CD14-positive monocyte (primary cell): ENCODE measurements at regions not wholly inside any gene's neighbourhood (a gene's known extent, or its start where the extent isn't known, plus 50 kb on each side); places are given as distances from the start of the nearest gene placed in this dataset.

ENCODE experiments used
- DNase-seq, 3 donors: peaks; one replicate each; pipeline ENCODE4 v3.0.0-alpha.2; 2011 to 2022
- H2AFZ ChIP-seq: 2 replicates; pipeline ENCODE4 v1.6.0; 2012; ENCODE audit warnings: mild to moderate bottlenecking, low read depth, low read length, inconsistent platforms; ENCODE audit not compliant: insufficient read depth, poor library complexity, severe bottlenecking
- H3K27ac ChIP-seq, 2 donors: 1 replicate in 1 of 2; 2 replicates in 1 of 2; pipeline ENCODE4 v1.5.1; 2012 to 2013; ENCODE audit warnings: low read length in 2 of 2, control low read depth in 1 of 2, inconsistent platforms in 1 of 2, low read depth in 1 of 2, mild to moderate bottlenecking in 1 of 2
- H3K27me3 ChIP-seq, 2 donors: one replicate each; pipeline versions ENCODE4 v1.6.0 to v1.6.1; 2011 to 2013; ENCODE audit warnings: low read length in 2 of 2; ENCODE audit not compliant: control insufficient read depth in 2 of 2, insufficient read depth in 2 of 2
- H3K36me3 ChIP-seq, 2 donors: replicated peaks in 1 of 2; 1 replicate in 1 of 2; 2 replicates in 1 of 2; pipeline versions ENCODE4 v1.5.1 to v1.6.1; 2012 to 2013; ENCODE audit warnings: low read length in 2 of 2, control low read depth in 1 of 2, inconsistent platforms in 1 of 2, mild to moderate bottlenecking in 1 of 2; ENCODE audit not compliant: insufficient read depth in 2 of 2, control insufficient read depth in 1 of 2
- H3K4me1 ChIP-seq, 2 donors: 1 replicate in 1 of 2; 2 replicates in 1 of 2; pipeline versions ENCODE4 v1.5.1 to v1.6.1; 2012 to 2013; ENCODE audit warnings: low read length in 2 of 2, control low read depth in 1 of 2, inconsistent platforms in 1 of 2, mild to moderate bottlenecking in 1 of 2, moderate library complexity in 1 of 2; ENCODE audit not compliant: insufficient read depth in 2 of 2, control insufficient read depth in 1 of 2
- H3K4me2 ChIP-seq: replicated peaks from 2 replicates; pipeline ENCODE3; 2012; ENCODE audit warnings: low read length, moderate library complexity, mild to moderate bottlenecking; ENCODE audit not compliant: poor library complexity, severe bottlenecking; ENCODE audit errors: extremely low read depth
- H3K4me3 ChIP-seq, 3 experiments: fragments of 200-600 bp in 1 of 3; sonication (generic) in 1 of 3; replicated peaks in 1 of 3; 1 replicate in 2 of 3; 2 replicates in 1 of 3; pipeline ENCODE4 v1.5.1; 2011 to 2013; ENCODE audit warnings: low read length in 3 of 3, mild to moderate bottlenecking in 3 of 3, control low read depth in 2 of 3, low read depth in 2 of 3, inconsistent platforms in 1 of 3, moderate library complexity in 1 of 3
- H3K79me2 ChIP-seq: 2 replicates; pipeline ENCODE4 v1.6.0; 2012; ENCODE audit warnings: mild to moderate bottlenecking, control low read depth, inconsistent platforms, low read length, moderate library complexity; ENCODE audit not compliant: insufficient read depth
- H3K9ac ChIP-seq: 2 replicates; pipeline ENCODE4 v1.6.0; 2017; ENCODE audit warnings: low read length, mild to moderate bottlenecking; ENCODE audit not compliant: insufficient read depth, poor library complexity, severe bottlenecking
- H3K9me3 ChIP-seq, 2 donors: replicated peaks in 1 of 2; 1 replicate in 1 of 2; 2 replicates in 1 of 2; pipeline versions ENCODE4 v1.5.1 to v1.6.1; 2012 to 2013; ENCODE audit warnings: low read length in 2 of 2, control low read depth in 1 of 2; ENCODE audit not compliant: control insufficient read depth in 1 of 2, insufficient read depth in 1 of 2
- H4K20me1 ChIP-seq: 2 replicates; pipeline ENCODE4 v1.6.0; 2012; ENCODE audit warnings: mild to moderate bottlenecking, low read length, control low read depth, moderate library complexity; ENCODE audit not compliant: insufficient read depth
- H3K27ac Mint-ChIP-seq, 7 donors: one replicate each; pipeline ENCODE4 v1.8.0; 2020; ENCODE audit warnings: mild to moderate bottlenecking in 7 of 7, mixed read lengths in 7 of 7, moderate library complexity in 6 of 7, inconsistent platforms in 2 of 7
- H3K27me3 Mint-ChIP-seq, 3 donors: one replicate each; pipeline ENCODE4 v1.8.0; 2021 to 2022; ENCODE audit warnings: low read depth in 3 of 3, mild to moderate bottlenecking in 3 of 3, mixed read lengths in 3 of 3, moderate library complexity in 3 of 3, inconsistent platforms in 1 of 3
- H3K36me3 Mint-ChIP-seq, 2 donors: one replicate each; pipeline ENCODE4 v1.8.0; 2020; ENCODE audit warnings: mixed read lengths in 2 of 2, inconsistent platforms in 1 of 2, mild to moderate bottlenecking in 1 of 2
- H3K4me1 Mint-ChIP-seq: one replicate; pipeline ENCODE4 v1.8.0; 2020; ENCODE audit warnings: mild to moderate bottlenecking, mixed read lengths
- H3K4me3 Mint-ChIP-seq, 2 donors: one replicate each; pipeline ENCODE4 v1.8.0; 2020; ENCODE audit warnings: mild to moderate bottlenecking in 2 of 2, mixed read lengths in 2 of 2, moderate library complexity in 1 of 2
- H3K9me3 Mint-ChIP-seq, 7 donors: one replicate each; pipeline ENCODE4 v1.8.0; 2020 to 2022; ENCODE audit warnings: mixed read lengths in 7 of 7, mild to moderate bottlenecking in 6 of 7, moderate library complexity in 6 of 7, inconsistent platforms in 2 of 7
- WGBS: methylation state at CpG from one replicate; pipeline ENCODE4 v1.1.5; 2013; ENCODE audit warnings: missing lambda C conversion rate; ENCODE audit not compliant: insufficient coverage; 5-methylcytosine and 5-hydroxymethylcytosine counted together
- intact Hi-C, 2 donors: fragments of 100-400 bp; cut with micrococcal nuclease; formaldehyde crosslinking; loops; one replicate each; pipeline versions ENCODE4 v1.15.0 to v1.15.1; 2023
- TF ChIP-seq, protein P1 (sequence below): fragments of 200-600 bp; IDR thresholded peaks from one replicate; pipeline ENCODE4 v1.8.0; 2022; ENCODE audit warnings: antibody characterized with exemption, mild to moderate bottlenecking

DNA sequence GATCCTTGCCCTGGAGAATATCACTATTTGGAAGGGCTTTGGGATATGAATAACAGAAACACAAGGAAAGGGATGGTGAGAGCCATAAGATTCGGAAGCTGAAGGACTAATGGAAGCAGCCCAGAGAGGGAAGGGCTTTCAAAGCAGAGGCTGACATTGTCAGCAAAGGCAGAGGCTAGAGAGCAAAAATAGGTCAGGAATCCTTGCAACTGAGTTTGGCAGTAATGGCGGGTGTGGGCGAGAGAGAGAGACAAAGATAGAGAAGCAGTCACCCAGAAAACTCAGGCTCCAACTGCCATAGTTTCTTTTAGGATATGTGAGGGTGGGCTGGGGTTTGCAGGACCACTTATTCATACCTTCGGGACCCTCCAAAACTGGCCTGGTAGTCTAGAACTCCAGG, 248.6 kb downstream of the OPA1 start:
- H3K27ac ChIP-seq = no peak overlapping the region
- H3K4me3 ChIP-seq = no peak overlapping the region
- TF ChIP-seq, protein P1, sequence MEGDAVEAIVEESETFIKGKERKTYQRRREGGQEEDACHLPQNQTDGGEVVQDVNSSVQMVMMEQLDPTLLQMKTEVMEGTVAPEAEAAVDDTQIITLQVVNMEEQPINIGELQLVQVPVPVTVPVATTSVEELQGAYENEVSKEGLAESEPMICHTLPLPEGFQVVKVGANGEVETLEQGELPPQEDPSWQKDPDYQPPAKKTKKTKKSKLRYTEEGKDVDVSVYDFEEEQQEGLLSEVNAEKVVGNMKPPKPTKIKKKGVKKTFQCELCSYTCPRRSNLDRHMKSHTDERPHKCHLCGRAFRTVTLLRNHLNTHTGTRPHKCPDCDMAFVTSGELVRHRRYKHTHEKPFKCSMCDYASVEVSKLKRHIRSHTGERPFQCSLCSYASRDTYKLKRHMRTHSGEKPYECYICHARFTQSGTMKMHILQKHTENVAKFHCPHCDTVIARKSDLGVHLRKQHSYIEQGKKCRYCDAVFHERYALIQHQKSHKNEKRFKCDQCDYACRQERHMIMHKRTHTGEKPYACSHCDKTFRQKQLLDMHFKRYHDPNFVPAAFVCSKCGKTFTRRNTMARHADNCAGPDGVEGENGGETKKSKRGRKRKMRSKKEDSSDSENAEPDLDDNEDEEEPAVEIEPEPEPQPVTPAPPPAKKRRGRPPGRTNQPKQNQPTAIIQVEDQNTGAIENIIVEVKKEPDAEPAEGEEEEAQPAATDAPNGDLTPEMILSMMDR = no peak
- H4K20me1 ChIP-seq = no peaks in the 10 kb centered on the region
- Mint-ChIP-seq H3K4me1 (peaks cover 24% of the 10 kb centered on the region), H3K27me3 (peaks cover 4 to 6% (median 4%) of the 10 kb centered on the region in 3 donors), H3K36me3 (no peaks in the 10 kb centered on the region), H3K27ac (peak overlapping the region in 1 of 7 donors; percentile 13), H3K4me3 (no peak overlapping the region), H3K9me3 (peaks cover 0 to 4% (median 0%) of the 10 kb centered on the region in 7 donors)
- no peak overlapping the region for H3K4me2 ChIP-seq
- no peak for DNase-seq
- H3K9ac ChIP-seq = no peak overlapping the region
- no peaks in the 10 kb centered on the region for H3K9me3 ChIP-seq
- intact Hi-C loops = no loop called here
- no peaks in the 10 kb centered on the region for H3K36me3 ChIP-seq
- WGBS = 89% methylated on average over 2 of the region's 4 CpGs
- H2AFZ ChIP-seq = no peak overlapping the region
- no peaks in the 10 kb centered on the region for H3K27me3 ChIP-seq
- no peaks in the 10 kb centered on the region for H3K79me2 ChIP-seq
- H3K4me1 ChIP-seq = peaks cover 15 to 19% of the 10 kb centered on the region in 2 donors

DNA sequence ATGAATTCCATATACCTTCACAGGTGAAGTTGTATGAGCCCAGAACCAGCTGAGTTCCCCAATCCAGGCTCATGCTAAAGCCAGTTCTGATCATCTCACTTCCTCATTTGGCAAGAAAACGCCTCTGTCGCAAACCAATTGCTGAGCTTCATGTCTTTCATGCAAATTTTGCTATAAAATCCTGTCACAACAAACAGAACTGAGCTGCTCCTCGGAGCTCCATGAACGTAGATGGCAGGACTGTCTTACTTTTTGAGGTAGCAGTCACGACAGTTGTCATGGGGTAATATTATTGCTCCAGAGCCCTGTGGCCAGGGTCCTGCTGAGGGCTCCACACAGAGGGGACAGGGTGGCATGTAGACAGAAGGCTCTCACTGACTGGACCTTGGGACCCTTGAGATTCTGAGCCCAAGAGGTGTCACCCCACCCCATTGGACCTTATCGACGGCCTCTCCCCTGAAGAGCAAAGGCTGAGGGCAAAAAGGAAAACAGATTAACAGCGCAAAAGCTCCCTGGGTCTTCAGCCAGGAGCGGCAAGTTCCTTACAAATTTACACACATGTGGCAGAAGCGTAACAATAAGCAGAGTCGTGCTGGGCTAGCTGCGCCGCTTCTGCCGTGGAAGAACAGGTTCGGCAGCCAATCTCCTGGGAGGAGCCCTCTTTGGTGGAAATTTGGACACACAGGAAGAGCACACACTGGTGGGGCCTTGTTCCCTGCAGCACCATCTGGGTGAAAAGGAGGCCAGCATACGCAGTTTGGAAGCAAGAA, 249.2 kb downstream of the OPA1 start:
- no peaks in the 10 kb centered on the region for H3K79me2 ChIP-seq
- WGBS = 14% methylated on average over 13 of the region's 16 CpGs
- H3K27ac Mint-ChIP-seq = peak overlapping the region in 6 of 7 donors; percentile 61 to 88 (median 85)
- H3K9me3 ChIP-seq = no peaks in the 10 kb centered on the region
- peaks cover 0 to 4% (median 0%) of the 10 kb centered on the region in 7 donors for H3K9me3 Mint-ChIP-seq
- no peaks in the 10 kb centered on the region for H3K36me3 Mint-ChIP-seq
- peak overlapping the region; percentile 79 for H3K4me2 ChIP-seq
- peaks cover 24% of the 10 kb centered on the region for H3K4me1 Mint-ChIP-seq
- peaks cover 4 to 6% (median 4%) of the 10 kb centered on the region in 3 donors for H3K27me3 Mint-ChIP-seq
- peak; percentile 75 to 85 (median 83) for DNase-seq
- H3K27me3 ChIP-seq = no peaks in the 10 kb centered on the region
- H2AFZ ChIP-seq = peak overlapping the region; percentile 73
- H3K4me3 Mint-ChIP-seq = peak overlapping the region; percentile 75 to 95
- H3K27ac ChIP-seq = peak overlapping the region; percentile 9 to 56
- peaks cover 15 to 19% of the 10 kb centered on the region in 2 donors for H3K4me1 ChIP-seq
- intact Hi-C loops = no loop called here
- no peaks in the 10 kb centered on the region for H3K36me3 ChIP-seq
- H3K4me3 ChIP-seq = peak overlapping the region; percentile 15 to 71 (median 22)
- peak overlapping the region; percentile 50 for H3K9ac ChIP-seq
- H4K20me1 ChIP-seq = no peaks in the 10 kb centered on the region
- TF ChIP-seq, protein P1 = no peak
